KBM-7 (cell line): ENCODE measurements at regions not wholly inside any gene's neighbourhood (a gene's known extent, or its start where the extent isn't known, plus 50 kb on each side); places are given as distances from the start of the nearest gene placed in this dataset.
A peak's percentile ranks its signal among the peaks of the same experiment; 100 is the strongest.
"Not testable (repeated sequence)": the region's sequence is repeated elsewhere in the genome, so short reads cannot be mapped to it uniquely, and the experiment has no call there.

Experiments
- DNase-seq: peaks from one replicate; pipeline ENCODE4 v3.0.0-alpha.2; 2015
- in situ Hi-C: fragments of 300-500 bp; cut with MboI; formaldehyde crosslinking; loops from 2 replicates; pipeline ENCODE4 v1.14.3; 2020; ENCODE audit warnings: low sequenced_read_pairs, low pct_unique_long_range_greater_than_20kb, mixed read lengths

- no peak for DNase-seq
- in situ Hi-C loops, result loop anchor here (25.0 kb wide), 1 partner anchor 149 kb away; no protein-coding TSS in a partner anchor
These were observed 55.6 kb downstream of the OR4C45 start for GRCh38 chr11:50088231-50088630.

GRCh38 chr11:50098186-50098725 is 65.6 kb downstream of the OR4C45 start:
- in situ Hi-C loops, result loop anchor here (25.0 kb wide), 1 partner anchor 139 kb away; no protein-coding TSS in a partner anchor
- DNase-seq, result no peak

GRCh38 chr11:50102916-50103315 is 70.2 kb downstream of the OR4C45 start:
- no peak for DNase-seq
- in situ Hi-C loops, result no loop called here

- in situ Hi-C loops, DNase-seq: not testable (repeated sequence)
These were observed 108.0 kb downstream of the OR4C45 start for GRCh38 chr11:50140686-50141085.

GRCh38 chr11:50146308-50146707 is 113.6 kb downstream of the OR4C45 start:
- DNase-seq, result not testable (repeated sequence)

GRCh38 chr11:50147946-50148345 is 115.3 kb downstream of the OR4C45 start:
- DNase-seq, in situ Hi-C loops: not testable (repeated sequence)

More at GRCh38 chr11:50146308-50146707, 113.6 kb downstream of the OR4C45 start:
- in situ Hi-C loops, result not testable (repeated sequence)

GRCh38 chr11:50155508-50155907 is 122.8 kb downstream of the OR4C45 start:
- no peak for DNase-seq
- in situ Hi-C loops, result no loop called here

- no peak for DNase-seq
- in situ Hi-C loops, result no loop called here
These were observed 131.4 kb downstream of the OR4C45 start for GRCh38 chr11:50164050-50164449.

GRCh38 chr11:50169634-50170033 is 137.0 kb downstream of the OR4C45 start:
- in situ Hi-C loops, result no loop called here
- no peak for DNase-seq

GRCh38 chr11:50170115-50170514 is 137.4 kb downstream of the OR4C45 start:
- in situ Hi-C loops, result no loop called here
- DNase-seq, result no peak

- in situ Hi-C loops, result no loop called here
- DNase-seq, result peak; percentile 28
These were observed 141.5 kb downstream of the OR4C45 start for GRCh38 chr11:50174189-50174588.

GRCh38 chr11:50174975-50175374 is 142.3 kb downstream of the OR4C45 start:
- no peak for DNase-seq
- in situ Hi-C loops, result no loop called here

GRCh38 chr11:50178737-50179136 is 146.1 kb downstream of the OR4C45 start:
- in situ Hi-C loops, result no loop called here
- DNase-seq, result no peak

- in situ Hi-C loops, result no loop called here
These were observed 148.7 kb downstream of the OR4C45 start for GRCh38 chr11:50181334-50181733.

GRCh38 chr11:50182486-50182885 is 149.8 kb downstream of the OR4C45 start:
- no peak for DNase-seq

More at GRCh38 chr11:50181334-50181733, 148.7 kb downstream of the OR4C45 start:
- DNase-seq, result no peak

GRCh38 chr11:50183170-50183569 is 150.5 kb downstream of the OR4C45 start:
- DNase-seq, in situ Hi-C loops: not testable (repeated sequence)

More at GRCh38 chr11:50182486-50182885, 149.8 kb downstream of the OR4C45 start:
- in situ Hi-C loops, result no loop called here

- in situ Hi-C loops, result no loop called here
- DNase-seq, result no peak
These were observed 153.5 kb downstream of the OR4C45 start for GRCh38 chr11:50186146-50186545.

GRCh38 chr11:50187220-50187619 is 154.5 kb downstream of the OR4C45 start:
- no peak for DNase-seq
- in situ Hi-C loops, result no loop called here

GRCh38 chr11:50188040-50188439 is 155.4 kb downstream of the OR4C45 start:
- DNase-seq, result no peak
- in situ Hi-C loops, result no loop called here

- in situ Hi-C loops, result no loop called here
- no peak for DNase-seq
These were observed 160.1 kb downstream of the OR4C45 start for GRCh38 chr11:50192743-50193142.

- in situ Hi-C loops, result no loop called here
- DNase-seq, result no peak
These were observed 181.7 kb downstream of the OR4C45 start for GRCh38 chr11:50214376-50214775.
